ENCODE measurements at regions not wholly inside any gene's neighbourhood (a gene's known extent, or its start where the extent isn't known, plus 50 kb on each side); places are given as distances from the start of the nearest gene placed in this dataset.

GRCh38 chr4:23660865-23661264 lies 229.0 kb downstream of the PPARGC1A start:
- no peak for DNase-seq (ENCODE audit: low read depth in 2 of 2)

DNA sequence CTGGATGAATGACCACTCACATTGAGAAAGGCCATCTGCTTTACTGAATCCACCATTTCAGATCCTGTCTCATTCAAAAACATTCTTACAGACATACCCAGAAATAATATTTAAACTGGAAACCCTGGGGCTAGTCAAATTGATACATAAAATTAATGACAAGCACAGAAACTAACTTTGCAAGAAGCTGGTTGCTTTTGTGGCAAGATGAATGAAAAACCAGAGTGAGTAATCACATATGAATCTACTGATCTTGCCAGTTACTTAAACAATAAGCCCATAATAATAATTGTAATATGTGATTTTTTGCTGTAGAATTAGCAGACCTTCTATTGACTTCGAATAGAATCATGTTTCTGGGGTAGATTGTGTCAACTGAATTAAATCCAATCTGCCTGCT lies 235.1 kb downstream of the PPARGC1A start:
- DNase-seq (ENCODE audit: low read depth in 2 of 2) = no peak

DNA sequence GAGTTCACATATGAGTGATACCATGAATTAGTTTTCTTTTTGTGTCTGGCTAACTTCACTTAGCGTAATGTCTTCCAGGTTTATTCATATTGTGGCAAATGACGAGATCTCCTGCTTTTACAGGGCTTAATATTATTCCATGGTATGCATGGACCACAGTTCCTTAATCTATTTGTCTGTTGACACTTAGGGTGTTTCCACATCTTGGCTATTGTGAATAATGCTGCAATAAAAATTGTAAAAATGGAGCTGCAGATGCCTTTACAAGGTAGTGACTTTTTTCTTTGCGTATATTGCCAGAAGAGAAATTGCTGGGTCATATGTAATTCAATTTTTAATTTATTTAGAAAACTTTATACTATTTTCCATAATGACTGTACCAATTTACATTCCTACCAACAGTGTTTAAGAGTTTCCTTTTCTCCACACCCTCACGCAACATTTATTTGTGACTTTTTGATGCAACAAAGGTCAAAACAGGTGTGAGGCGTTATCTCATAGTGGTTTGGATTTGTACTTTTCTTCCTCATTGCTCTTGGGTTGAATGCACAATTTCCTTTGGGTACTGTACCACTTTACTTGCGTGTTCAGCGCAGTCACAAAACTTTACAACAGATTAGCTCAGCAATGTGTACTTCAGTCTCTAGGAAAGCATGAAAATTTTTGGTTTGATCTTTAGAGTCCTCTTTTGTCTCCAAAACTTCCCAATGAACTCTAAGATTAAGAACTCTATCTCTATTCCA lies 240.8 kb downstream of the PPARGC1A start:
- DNase-seq (ENCODE audit: low read depth in 2 of 2) = no peak

DNA sequence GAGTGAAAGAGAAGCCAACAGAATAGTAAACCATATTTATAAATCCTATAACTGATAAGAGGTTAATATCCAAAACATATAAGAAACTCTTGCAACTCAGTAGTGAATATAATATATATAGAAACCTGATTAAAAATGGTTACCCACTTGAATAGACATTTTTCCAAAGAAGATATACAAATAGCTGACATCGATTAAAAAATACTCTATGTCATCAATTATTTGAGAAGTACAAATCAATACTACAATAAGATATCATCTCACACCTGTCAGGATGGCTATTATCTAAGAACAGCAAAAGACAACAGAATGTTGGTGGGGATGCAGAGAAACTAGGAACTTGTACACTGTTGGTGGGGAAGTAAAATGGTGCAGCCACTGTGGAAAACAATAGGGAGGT lies 254.4 kb downstream of the PPARGC1A start:
- no peak for DNase-seq (ENCODE audit: low read depth in 2 of 2)

- DNase-seq (ENCODE audit: low read depth in 2 of 2) = no peak
Observed at GRCh38 chr4:23631255-23631950, 258.4 kb downstream of the PPARGC1A start.

GRCh38 chr4:23630110-23630509 lies 259.7 kb downstream of the PPARGC1A start:
- no peak for DNase-seq (ENCODE audit: low read depth in 2 of 2)

GRCh38 chr4:23629421-23629820 lies 260.4 kb downstream of the PPARGC1A start:
- DNase-seq (ENCODE audit: low read depth in 2 of 2) = no peak

DNA sequence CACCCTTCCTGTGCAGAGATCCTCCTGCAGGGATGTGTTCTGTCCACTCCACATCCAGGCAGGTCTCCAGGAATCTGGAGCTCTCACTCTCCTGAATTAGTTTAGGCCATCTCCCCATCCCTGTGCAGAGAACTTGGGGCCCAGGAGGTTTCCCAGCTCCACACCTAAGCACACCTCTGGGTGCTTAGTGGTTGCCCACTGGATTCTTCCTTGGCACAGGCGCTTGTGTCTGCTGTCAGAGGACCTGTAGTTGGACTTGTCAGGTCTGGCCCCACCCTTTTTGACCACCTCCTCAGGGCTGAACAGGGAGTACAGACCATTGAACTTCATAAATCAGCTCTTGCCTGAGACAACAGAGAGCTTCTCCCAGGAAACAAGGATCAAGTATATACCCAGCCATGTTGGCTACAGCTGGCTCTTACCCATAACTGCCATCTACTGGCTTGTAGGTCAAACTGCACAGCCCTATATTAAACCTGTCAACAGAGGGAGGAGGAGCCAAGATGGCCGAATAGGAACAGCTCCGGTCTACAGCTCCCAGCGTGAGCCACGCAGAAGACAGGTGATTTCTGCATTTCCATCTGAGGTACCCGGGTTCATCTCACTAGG lies 275.5 kb downstream of the PPARGC1A start:
- no peak for DNase-seq (ENCODE audit: low read depth in 2 of 2)

DNA sequence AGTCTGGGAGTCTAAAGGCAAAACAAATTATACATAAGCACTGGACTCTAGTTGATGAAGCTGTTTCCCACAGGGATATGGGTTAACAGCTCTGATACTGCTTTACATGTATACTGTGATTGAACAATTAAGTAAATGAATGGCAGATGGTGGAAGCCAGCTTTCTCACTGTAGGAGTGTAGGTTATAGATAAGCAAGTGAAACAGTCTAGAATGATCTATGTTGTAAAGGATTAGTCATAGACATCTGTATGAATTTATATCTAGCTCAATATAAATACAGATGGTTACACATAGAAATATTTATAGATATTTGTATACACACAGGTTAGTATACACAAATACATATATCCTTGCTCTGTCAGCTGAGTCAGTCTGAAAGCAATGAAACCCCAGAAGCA lies 276.1 kb downstream of the PPARGC1A start:
- no peak for DNase-seq (ENCODE audit: low read depth in 2 of 2)

- DNase-seq (ENCODE audit: low read depth in 2 of 2) = no peak
Observed at GRCh38 chr4:23602720-23603119, 287.1 kb downstream of the PPARGC1A start.

GRCh38 chr4:23594125-23594524 lies 295.7 kb downstream of the PPARGC1A start:
- DNase-seq (ENCODE audit: low read depth in 2 of 2) = no peak

DNA sequence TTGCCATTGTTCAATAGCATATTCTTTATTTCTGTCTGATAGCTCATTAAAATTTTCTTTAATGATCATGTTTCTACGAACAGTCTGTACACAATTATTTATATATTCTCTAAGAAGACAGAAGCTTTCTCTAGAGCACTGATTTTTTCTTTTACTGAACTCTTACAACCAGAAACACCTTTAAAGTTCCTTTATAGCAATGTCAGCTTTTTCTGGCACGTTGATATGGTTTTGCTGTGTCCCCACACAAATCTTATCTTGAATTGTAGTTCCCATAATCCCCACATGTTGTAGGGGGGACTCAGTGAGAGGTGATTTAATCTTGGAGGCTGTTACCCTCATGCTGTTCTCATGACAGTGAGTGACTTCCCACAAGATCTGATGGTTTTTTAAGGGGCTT lies 299.4 kb downstream of the PPARGC1A start:
- no peak for DNase-seq (ENCODE audit: low read depth in 2 of 2)

- DNase-seq (ENCODE audit: low read depth in 2 of 2) = no peak
Observed at GRCh38 chr4:23584024-23584423, 305.8 kb downstream of the PPARGC1A start.

GRCh38 chr4:23582671-23583070 lies 307.2 kb downstream of the PPARGC1A start:
- DNase-seq (ENCODE audit: low read depth in 2 of 2) = no peak

- no peak for DNase-seq (ENCODE audit: low read depth in 2 of 2)
Observed at GRCh38 chr4:23579166-23579565, 310.7 kb downstream of the PPARGC1A start.

DNA sequence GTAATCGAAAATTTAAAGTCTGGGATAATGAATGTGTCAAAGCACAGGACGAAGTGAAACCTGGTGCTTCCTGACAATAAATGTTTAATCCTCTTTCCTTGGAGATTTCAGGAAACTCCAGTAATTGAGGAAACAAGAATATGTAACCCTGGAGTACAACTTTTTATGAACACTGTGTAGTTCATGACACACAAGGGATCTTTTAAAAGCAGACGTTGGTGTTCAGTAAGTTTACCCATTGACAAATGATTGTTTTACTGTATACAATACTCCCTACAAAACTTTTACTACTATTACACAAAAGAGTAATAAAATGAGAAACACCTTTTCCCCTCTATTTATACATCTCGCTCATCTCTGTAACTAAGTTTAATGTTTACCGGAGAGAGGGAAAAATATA lies 312.4 kb downstream of the PPARGC1A start:
- no peak for DNase-seq (ENCODE audit: low read depth in 2 of 2)

DNA sequence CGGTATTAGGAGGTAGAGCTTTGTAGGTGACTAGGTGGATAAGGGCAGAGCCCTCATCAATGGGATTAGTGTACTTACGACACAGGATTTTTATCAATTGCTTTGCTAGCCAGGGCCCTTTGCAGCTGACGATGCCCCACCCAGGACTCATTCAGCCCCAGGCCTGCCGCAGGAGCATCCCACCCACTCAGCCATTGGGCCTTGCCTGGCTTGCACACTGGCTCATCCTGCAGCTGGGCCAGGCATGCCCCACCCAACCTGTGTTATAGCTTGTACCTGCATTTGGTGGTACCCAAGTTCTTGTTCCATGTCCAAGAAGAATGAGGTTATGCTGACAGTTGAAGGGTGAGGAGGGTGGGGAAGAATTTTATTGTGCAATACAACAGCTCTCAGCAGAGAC lies 317.5 kb downstream of the PPARGC1A start:
- no peak for DNase-seq (ENCODE audit: low read depth in 2 of 2)

DNA sequence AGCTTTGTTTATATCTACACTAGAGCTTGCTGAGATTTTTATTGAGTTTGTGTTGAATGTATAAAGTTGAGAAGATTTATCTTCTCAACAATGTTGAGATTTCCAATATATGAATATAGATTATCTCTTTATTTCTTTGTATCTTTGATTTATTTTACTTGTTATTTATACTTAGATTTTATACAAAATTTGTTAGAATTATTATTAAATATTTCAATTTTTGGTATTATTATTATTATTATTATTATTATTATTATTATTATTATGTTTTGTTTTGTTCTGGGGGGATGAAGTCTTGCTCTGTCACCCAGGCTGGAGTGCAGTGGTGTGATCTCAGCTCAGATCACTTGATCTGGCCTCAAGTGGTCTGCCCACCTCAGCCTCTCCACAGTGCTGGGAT lies 322.5 kb downstream of the PPARGC1A start:
- no peak for DNase-seq (ENCODE audit: low read depth in 2 of 2)

DNA sequence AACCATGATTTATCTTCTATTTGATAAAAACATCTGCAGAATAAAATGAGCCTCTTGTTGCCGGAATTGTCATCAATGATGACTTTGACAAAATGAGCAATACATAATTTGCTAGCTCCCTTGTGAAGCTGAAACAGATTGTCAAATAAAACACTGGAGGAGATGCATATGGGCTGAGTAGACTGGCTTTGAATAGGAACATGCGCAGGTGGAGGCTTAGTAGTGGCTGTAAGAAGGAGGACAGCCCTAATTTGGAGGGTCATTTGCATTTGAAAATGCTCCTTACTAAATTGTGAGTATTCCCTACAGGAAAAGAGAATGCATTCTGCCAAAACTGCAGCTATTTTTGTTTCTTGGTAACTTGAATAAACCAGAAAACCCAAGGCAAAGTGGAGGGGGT lies 329.1 kb downstream of the PPARGC1A start:
- DNase-seq (ENCODE audit: low read depth in 2 of 2) = no peak

DNA sequence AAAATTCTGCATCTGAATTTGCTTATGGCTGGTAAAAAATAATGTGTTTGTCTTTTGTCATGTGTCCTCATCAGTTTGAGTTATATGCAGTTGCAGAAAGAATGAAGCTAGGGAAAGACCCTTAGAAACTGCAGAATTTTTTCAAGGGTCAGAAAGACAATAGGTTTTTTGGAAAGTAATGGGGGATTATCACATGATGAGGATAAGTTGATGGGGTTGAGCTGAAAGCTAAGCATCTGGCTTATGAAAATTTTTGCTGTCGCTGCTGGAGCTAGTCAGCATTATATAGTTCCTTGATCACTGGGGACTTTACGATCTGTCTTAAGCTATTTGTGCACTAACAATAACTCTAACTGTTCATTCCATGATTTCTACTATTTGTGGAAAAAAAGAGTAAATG lies 331.7 kb downstream of the PPARGC1A start:
- no peak for DNase-seq (ENCODE audit: low read depth in 2 of 2)

- no peak for DNase-seq (ENCODE audit: low read depth in 2 of 2)
Observed at GRCh38 chr4:23547601-23548000, 342.2 kb downstream of the PPARGC1A start.

- no peak for DNase-seq (ENCODE audit: low read depth in 2 of 2)
Observed at GRCh38 chr4:23547096-23547495, 342.8 kb downstream of the PPARGC1A start.

DNA sequence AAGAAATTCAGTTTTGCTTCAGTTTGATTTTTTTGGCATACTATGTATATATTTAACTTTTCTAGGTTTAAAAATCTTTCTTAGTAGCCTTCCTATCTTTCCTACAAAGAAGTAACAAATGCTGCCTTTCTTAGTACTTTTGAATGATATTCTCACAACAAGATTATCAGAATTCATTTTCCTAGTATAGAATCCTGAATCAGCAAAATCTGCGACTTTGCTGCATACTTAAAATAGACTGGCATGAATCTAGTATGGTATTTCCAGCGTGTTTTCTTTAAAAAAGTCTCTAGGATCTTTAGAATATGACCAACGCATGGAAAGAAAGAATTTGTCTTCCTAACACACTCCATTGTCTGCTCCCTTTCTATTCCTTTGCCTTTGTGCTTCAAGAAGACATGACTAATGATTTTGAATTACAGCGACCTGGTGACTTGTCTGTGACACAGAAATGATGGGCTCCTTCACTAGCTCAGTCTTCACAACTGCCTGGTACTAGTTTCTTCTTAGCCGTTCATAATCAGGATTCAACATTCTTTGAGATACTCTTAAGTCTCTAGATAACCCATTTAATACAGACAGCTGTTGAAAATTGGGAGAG lies 349.8 kb downstream of the PPARGC1A start:
- DNase-seq (ENCODE audit: low read depth in 2 of 2) = no peak
